ENCODE measurements at regions not wholly inside any gene's neighbourhood (a gene's known extent, or its start where the extent isn't known, plus 50 kb on each side); places are given as distances from the start of the nearest gene placed in this dataset.

GRCh38 chr20:50257860-50258259 lies 67.2 kb downstream of the CEBPB start:
- in situ Hi-C loops (cut with MboI; ENCODE audit: low sequenced_read_pairs): no loop called here

- in situ Hi-C loops (cut with MboI; ENCODE audit: low sequenced_read_pairs): no loop called here
These were observed 68.3 kb downstream of the CEBPB start for GRCh38 chr20:50258790-50259483.

- in situ Hi-C loops (cut with MboI; ENCODE audit: low sequenced_read_pairs): no loop called here
These were observed 69.3 kb downstream of the CEBPB start for GRCh38 chr20:50259705-50260478.

- in situ Hi-C loops (cut with MboI; ENCODE audit: low sequenced_read_pairs): no loop called here
These were observed 70.0 kb downstream of the CEBPB start for GRCh38 chr20:50260479-50261221.

GRCh38 chr20:50261471-50262212 lies 71.0 kb downstream of the CEBPB start:
- in situ Hi-C loops (cut with MboI; ENCODE audit: low sequenced_read_pairs): no loop called here

GRCh38 chr20:50263831-50264230 lies 73.2 kb downstream of the CEBPB start:
- in situ Hi-C loops (cut with MboI; ENCODE audit: low sequenced_read_pairs): no loop called here

GRCh38 chr20:50264534-50265145 lies 74.0 kb downstream of the CEBPB start:
- in situ Hi-C loops (cut with MboI; ENCODE audit: low sequenced_read_pairs): no loop called here

GRCh38 chr20:50265245-50265946 lies 74.8 kb downstream of the CEBPB start:
- in situ Hi-C loops (cut with MboI; ENCODE audit: low sequenced_read_pairs): no loop called here

- in situ Hi-C loops (cut with MboI; ENCODE audit: low sequenced_read_pairs): no loop called here
These were observed 75.8 kb downstream of the CEBPB start for GRCh38 chr20:50266293-50267040.

GRCh38 chr20:50267041-50267865 lies 76.6 kb downstream of the CEBPB start:
- in situ Hi-C loops (cut with MboI; ENCODE audit: low sequenced_read_pairs): no loop called here

- in situ Hi-C loops (cut with MboI; ENCODE audit: low sequenced_read_pairs): no loop called here
These were observed 77.2 kb downstream of the CEBPB start for GRCh38 chr20:50267866-50268219.

- in situ Hi-C loops (cut with MboI; ENCODE audit: low sequenced_read_pairs): no loop called here
These were observed 78.7 kb downstream of the CEBPB start for GRCh38 chr20:50269091-50270033.

GRCh38 chr20:50270034-50270395 lies 79.4 kb downstream of the CEBPB start:
- in situ Hi-C loops (cut with MboI; ENCODE audit: low sequenced_read_pairs): no loop called here

- in situ Hi-C loops (cut with MboI; ENCODE audit: low sequenced_read_pairs): no loop called here
These were observed 79.9 kb downstream of the CEBPB start for GRCh38 chr20:50270569-50270968.

- in situ Hi-C loops (cut with MboI; ENCODE audit: low sequenced_read_pairs): no loop called here
These were observed 80.5 kb downstream of the CEBPB start for GRCh38 chr20:50271176-50271575.

GRCh38 chr20:50271612-50272011 lies 81.0 kb downstream of the CEBPB start:
- in situ Hi-C loops (cut with MboI; ENCODE audit: low sequenced_read_pairs): no loop called here

GRCh38 chr20:50272030-50272723 lies 81.5 kb downstream of the CEBPB start:
- in situ Hi-C loops (cut with MboI; ENCODE audit: low sequenced_read_pairs): no loop called here

Data from HL-60/S4 treated with phorbol 12-myristate 13-acetate at 8.2 ng/mL for 4 days and 3 days (cell line).